MM.1S (cell line): ENCODE measurements at regions not wholly inside any gene's neighbourhood (a gene's known extent, or its start where the extent isn't known, plus 50 kb on each side); places are given as distances from the start of the nearest gene placed in this dataset.

Source experiments
- EZH2 ChIP-seq: fragments of 300-600 bp; sonication (generic); optimal IDR thresholded peaks from 2 replicates; pipeline ENCODE3; 2017; ENCODE audit warnings: low read depth, mild to moderate bottlenecking, antibody characterized with exemption, low read length, mixed read lengths
- TF ChIP-seq, protein P1 (sequence below): fragments of 300-600 bp; sonication (generic); IDR thresholded peaks from 2 replicates; pipeline ENCODE4 v1.5.1; 2016; ENCODE audit warnings: antibody characterized with exemption, low read length, mixed read lengths

DNA sequence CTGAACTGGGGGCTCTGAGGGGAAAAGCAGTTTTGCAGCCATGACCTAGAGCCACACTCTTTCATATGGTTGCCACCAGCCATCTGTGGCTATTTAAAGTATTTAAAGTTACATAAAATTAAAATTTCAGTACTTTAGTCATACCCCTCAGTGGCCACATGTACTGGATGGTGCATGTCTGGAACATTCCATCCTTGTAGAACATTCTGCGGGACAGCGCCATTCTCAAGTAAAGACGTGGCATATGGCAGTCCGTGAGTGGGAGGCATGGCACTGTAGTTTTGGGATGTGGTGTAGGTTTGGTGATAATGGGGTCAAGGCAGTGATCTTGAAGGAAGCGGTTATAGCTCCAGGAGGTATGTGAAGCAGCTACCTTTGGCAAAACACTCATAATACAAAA lies 61.4 kb upstream of the NFIL3 start:
- TF ChIP-seq, protein P1, sequence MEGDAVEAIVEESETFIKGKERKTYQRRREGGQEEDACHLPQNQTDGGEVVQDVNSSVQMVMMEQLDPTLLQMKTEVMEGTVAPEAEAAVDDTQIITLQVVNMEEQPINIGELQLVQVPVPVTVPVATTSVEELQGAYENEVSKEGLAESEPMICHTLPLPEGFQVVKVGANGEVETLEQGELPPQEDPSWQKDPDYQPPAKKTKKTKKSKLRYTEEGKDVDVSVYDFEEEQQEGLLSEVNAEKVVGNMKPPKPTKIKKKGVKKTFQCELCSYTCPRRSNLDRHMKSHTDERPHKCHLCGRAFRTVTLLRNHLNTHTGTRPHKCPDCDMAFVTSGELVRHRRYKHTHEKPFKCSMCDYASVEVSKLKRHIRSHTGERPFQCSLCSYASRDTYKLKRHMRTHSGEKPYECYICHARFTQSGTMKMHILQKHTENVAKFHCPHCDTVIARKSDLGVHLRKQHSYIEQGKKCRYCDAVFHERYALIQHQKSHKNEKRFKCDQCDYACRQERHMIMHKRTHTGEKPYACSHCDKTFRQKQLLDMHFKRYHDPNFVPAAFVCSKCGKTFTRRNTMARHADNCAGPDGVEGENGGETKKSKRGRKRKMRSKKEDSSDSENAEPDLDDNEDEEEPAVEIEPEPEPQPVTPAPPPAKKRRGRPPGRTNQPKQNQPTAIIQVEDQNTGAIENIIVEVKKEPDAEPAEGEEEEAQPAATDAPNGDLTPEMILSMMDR, result no peak
- no peak for TF ChIP-seq EZH2
